Aorta (tissue), 5 donors: ENCODE measurements at regions not wholly inside any gene's neighbourhood (a gene's known extent, or its start where the extent isn't known, plus 50 kb on each side); places are given as distances from the start of the nearest gene placed in this dataset.

Experiments
- ATAC-seq: fragments of 200-7000 bp; cut with Tn5 transposase; one replicate; pipeline ENCODE4 v1.9.1; 2022; ENCODE audit warnings: moderate library complexity; ENCODE audit not compliant: low FRiP score
- DNase-seq, 2 donors: peaks; one replicate each; pipeline ENCODE4 v3.0.0-alpha.2; 2020
- H3K27ac ChIP-seq, 2 donors: one replicate each; pipeline ENCODE4 v1.5.1; 2013; ENCODE audit warnings: low read length in 2 of 2, mild to moderate bottlenecking in 2 of 2, moderate library complexity in 2 of 2, control low read depth in 1 of 2, inconsistent platforms in 1 of 2, low read depth in 1 of 2
- H3K27me3 ChIP-seq, 2 donors: one replicate each; pipeline ENCODE4 v1.6.1; 2013; ENCODE audit warnings: control low read depth in 1 of 2, low read length in 1 of 2, mild to moderate bottlenecking in 1 of 2, moderate library complexity in 1 of 2; ENCODE audit not compliant: insufficient read depth in 2 of 2, control insufficient read depth in 1 of 2
- H3K36me3 ChIP-seq, 2 donors: one replicate each; pipeline ENCODE4 v1.6.1; 2013; ENCODE audit warnings: control low read depth in 1 of 2, low read length in 1 of 2, mild to moderate bottlenecking in 1 of 2; ENCODE audit not compliant: insufficient read depth in 2 of 2, control insufficient read depth in 1 of 2
- H3K4me1 ChIP-seq, 2 donors: one replicate each; pipeline ENCODE4 v1.6.1; 2013; ENCODE audit warnings: low read length in 2 of 2, control low read depth in 1 of 2, mild to moderate bottlenecking in 1 of 2, moderate library complexity in 1 of 2; ENCODE audit not compliant: insufficient read depth in 2 of 2, control insufficient read depth in 1 of 2
- H3K4me3 ChIP-seq, 2 donors: one replicate each; pipeline ENCODE4 v1.5.1; 2013; ENCODE audit warnings: low read length in 2 of 2, control low read depth in 1 of 2, mild to moderate bottlenecking in 1 of 2
- H3K9me3 ChIP-seq: one replicate; pipeline ENCODE4 v1.6.1; 2013; ENCODE audit warnings: mild to moderate bottlenecking, low read length; ENCODE audit not compliant: control insufficient read depth
- WGBS, 2 donors: extraction: QIAGEN DNeasy Blood & Tissue Kit; methylation state at CpG; one replicate each; pipeline ENCODE4 v1.1.7; 2013; 5-methylcytosine and 5-hydroxymethylcytosine counted together
- intact Hi-C, 2 donors: fragments of 100-400 bp; cut with DNase I; formaldehyde crosslinking; loops; one replicate each; pipeline versions ENCODE4 v1.14.2 to v1.15.0; 2022
- donor health status: healthy with polysubstance abuse.
- donor health status: Bipolar disorder and iron deficiency.
- donor health status: DM: no; HTN: no; CAD: no.
- donor health status: DM: no; HTN: no; CAD: no.
- donor health status: DM: yes; HTN: yes; CAD: no.

DNA sequence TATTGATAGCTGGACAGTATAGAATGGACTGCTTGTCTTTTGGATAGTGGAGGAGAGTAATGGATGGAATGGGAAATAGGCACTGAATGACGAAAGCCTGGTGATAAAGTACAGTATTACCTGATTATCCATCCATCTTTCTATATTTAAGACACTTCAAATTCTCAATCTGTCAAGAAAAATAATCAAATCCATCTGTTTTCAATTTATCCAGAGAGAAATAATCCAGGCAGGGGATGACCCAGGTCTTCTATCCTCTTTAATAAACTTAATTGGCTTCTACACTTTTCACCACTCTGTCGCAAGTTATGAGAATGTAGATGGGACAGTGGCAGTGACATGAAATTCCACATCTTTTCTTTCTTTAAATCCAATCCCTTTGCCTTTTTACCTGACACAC is 420.3 kb upstream of the PDZRN3 start:
- H3K27ac ChIP-seq: no peak overlapping the region
- DNase-seq (no peak), ATAC-seq (no peak)
- H3K36me3 ChIP-seq: no peaks in the 10 kb centered on the region
- H3K4me1 ChIP-seq: peaks cover 0 to 3% of the 10 kb centered on the region in 2 donors
- H3K4me3 ChIP-seq: no peak overlapping the region
- H3K27me3 ChIP-seq: no peaks in the 10 kb centered on the region
- 96 to 98% methylated on average over 2 of the region's 2 CpGs for WGBS, 2 donors
- no peaks in the 10 kb centered on the region for H3K9me3 ChIP-seq
- intact Hi-C loops: no loop called here

DNA sequence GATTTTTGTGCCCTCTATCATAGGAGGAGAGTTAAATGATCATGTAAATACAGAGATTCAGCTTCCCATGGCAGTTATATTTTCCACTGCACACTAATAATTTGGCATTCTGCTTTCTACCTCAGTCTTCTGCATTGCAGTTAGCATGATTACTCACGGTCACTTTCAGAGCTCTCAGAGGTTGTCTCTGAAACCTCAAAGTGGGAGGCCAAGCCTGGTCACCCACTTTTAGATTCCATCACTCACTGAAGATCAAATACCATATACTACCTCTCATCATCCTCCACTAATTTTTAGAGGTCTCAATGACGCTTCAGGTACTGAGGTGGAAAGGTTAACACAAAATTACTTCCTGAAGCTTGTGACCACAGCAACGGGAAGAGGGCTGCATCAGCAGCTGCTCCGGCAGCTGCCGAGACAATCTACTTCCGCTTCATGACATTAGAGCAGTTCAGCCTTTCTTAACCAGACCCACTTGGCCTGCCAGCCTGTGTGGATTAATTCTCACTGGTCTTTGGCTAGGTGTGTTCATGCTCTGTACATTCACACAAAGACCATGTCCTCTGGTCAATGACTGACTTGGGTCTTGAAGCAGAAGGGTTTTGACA is 416.4 kb upstream of the PDZRN3 start:
- ATAC-seq (no peak), DNase-seq (no peak)
- no peak overlapping the region for H3K4me3 ChIP-seq
- no peaks in the 10 kb centered on the region for H3K9me3 ChIP-seq
- 56 to 69% methylated on average over 6 of the region's 6 CpGs for WGBS, 2 donors
- no peak overlapping the region for H3K27ac ChIP-seq
- H3K36me3 ChIP-seq: no peaks in the 10 kb centered on the region
- H3K27me3 ChIP-seq: no peaks in the 10 kb centered on the region
- no peaks in the 10 kb centered on the region for H3K4me1 ChIP-seq
- intact Hi-C loops: no loop called here

DNA sequence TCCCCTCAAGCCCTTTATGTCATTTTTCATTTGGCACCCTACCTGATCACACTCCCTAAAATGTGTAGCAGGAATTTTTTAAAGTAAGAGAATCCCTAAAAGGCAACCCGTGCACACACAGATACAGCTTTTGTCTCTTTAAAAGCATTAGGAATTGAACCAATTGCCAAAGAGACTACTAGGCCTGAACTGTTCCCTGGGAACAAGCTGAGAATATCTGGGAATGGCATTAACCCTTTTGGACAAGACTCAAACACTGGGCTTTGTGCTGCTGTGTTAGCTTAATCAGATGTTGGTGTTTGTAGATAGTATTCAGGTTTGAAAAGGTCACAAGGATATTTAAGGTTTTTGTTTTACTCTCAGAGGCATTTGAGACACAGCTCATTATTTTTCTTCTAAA is 414.4 kb upstream of the PDZRN3 start:
- no peaks in the 10 kb centered on the region for H3K4me1 ChIP-seq
- no peak overlapping the region for H3K4me3 ChIP-seq
- H3K27ac ChIP-seq: no peak overlapping the region
- no peaks in the 10 kb centered on the region for H3K27me3 ChIP-seq
- intact Hi-C loops: no loop called here
- no peaks in the 10 kb centered on the region for H3K36me3 ChIP-seq
- WGBS, 2 donors: 51 to 55% methylated on average over 1 of the region's 1 CpG
- no peak for DNase-seq
- H3K9me3 ChIP-seq: no peaks in the 10 kb centered on the region
- no peak for ATAC-seq

DNA sequence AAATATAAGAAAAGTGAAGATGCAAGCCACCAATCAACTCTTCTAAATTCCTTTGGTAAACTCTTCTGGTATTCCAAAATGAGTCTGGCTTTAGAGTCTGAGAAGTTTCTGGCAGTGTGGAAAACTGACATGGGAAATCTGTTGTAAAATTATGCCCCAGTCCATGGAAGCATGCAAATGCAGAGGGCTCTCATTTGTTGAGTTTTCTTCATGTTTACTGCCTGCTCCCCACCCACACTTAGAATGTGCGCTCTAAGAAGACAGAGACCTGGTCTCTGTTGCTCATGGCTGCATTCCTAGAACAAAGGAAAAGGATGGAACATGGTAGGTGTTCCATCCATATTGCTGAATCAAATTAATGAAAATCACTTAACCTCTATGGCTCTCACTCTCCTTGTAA is 411.8 kb upstream of the PDZRN3 start:
- 0 to 8% methylated on average over 1 of the region's 1 CpG for WGBS, 2 donors
- no peak for ATAC-seq

DNA sequence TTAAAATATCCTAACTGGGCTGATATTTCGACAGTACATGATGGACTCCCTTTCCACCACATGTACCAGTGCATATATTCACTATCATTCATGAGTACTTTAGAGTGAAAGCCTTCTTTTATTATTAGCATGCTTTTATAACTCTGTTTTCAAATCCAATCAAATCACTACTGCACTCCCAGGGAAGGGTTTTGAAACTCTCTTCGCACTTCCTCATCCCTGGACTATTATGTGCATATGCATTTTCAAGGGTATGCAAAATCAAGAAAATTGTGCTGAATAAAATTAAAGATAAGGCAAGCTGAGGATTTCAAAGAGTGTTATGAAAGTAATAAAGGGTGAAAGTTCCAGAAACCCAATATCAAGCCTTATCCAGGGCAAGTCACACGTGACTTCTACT is 411.4 kb upstream of the PDZRN3 start:
- WGBS, 2 donors: 77 to 78% methylated on average over 3 of the region's 3 CpGs
- DNase-seq: no peak
- Histone ChIP-seq H3K27ac (no peak overlapping the region), H3K4me1 (no peaks in the 10 kb centered on the region), H3K27me3 (no peaks in the 10 kb centered on the region), H3K36me3 (no peaks in the 10 kb centered on the region), H3K4me3 (no peak overlapping the region), H3K9me3 (no peaks in the 10 kb centered on the region)
- ATAC-seq: no peak
- intact Hi-C loops: no loop called here

More for the DNA sequence above, 411.8 kb upstream of the PDZRN3 start:
- Histone ChIP-seq H3K4me1 (no peaks in the 10 kb centered on the region), H3K4me3 (no peak overlapping the region), H3K27ac (no peak overlapping the region), H3K9me3 (no peaks in the 10 kb centered on the region), H3K36me3 (no peaks in the 10 kb centered on the region), H3K27me3 (no peaks in the 10 kb centered on the region)
- no peak for DNase-seq
- intact Hi-C loops: no loop called here

DNA sequence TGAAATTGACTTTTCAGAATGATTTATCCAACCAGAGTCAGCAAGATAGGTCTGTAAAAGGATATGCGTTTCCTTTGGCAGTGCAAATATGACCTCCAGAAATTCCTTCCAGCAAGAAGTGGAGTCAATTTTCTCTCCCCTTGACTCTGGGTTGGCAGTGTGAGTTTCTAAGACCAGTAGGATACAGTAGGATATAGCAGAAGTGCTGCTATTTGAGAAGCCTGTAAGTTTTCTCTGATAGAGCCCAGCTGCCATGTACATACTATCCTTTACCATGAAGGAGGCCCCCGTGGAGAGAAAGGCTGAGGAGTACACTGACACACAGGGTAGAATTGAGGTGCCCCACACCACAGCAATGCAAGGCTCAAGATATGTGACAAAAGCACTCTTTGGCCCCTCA is 409.1 kb upstream of the PDZRN3 start:
- Histone ChIP-seq H3K27ac (no peak overlapping the region), H3K27me3 (no peaks in the 10 kb centered on the region), H3K4me3 (no peak overlapping the region), H3K36me3 (no peaks in the 10 kb centered on the region), H3K4me1 (no peaks in the 10 kb centered on the region), H3K9me3 (no peaks in the 10 kb centered on the region)
- WGBS, 2 donors: 46 to 58% methylated on average over 2 of the region's 2 CpGs
- no peak for DNase-seq
- intact Hi-C loops: no loop called here
- ATAC-seq: no peak

DNA sequence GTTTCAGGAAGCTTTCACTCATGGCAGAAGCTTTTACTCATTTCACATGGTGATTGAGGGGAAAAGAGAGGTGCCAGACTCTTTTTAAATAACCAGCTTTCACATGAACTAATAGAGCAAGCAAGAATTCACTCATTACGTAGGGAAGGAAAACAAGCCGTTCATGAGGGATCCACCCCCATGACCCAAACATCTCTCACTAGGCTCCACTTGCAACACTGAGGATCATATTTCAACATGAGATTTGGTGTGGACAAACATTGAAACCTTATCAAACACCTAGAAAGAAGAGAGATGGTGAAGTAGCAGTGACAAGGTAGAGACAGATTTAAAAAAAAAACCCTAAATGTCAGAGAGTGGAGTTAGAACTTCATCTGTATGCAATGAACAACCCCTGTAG is 408.6 kb upstream of the PDZRN3 start:
- Histone ChIP-seq H3K4me1 (no peaks in the 10 kb centered on the region), H3K36me3 (no peaks in the 10 kb centered on the region), H3K27ac (no peak overlapping the region), H3K27me3 (no peaks in the 10 kb centered on the region), H3K4me3 (no peak overlapping the region), H3K9me3 (no peaks in the 10 kb centered on the region)
- DNase-seq: no peak
- ATAC-seq: no peak
- WGBS, 2 donors: 32 to 42% methylated on average over 2 of the region's 2 CpGs
- intact Hi-C loops: no loop called here

DNA sequence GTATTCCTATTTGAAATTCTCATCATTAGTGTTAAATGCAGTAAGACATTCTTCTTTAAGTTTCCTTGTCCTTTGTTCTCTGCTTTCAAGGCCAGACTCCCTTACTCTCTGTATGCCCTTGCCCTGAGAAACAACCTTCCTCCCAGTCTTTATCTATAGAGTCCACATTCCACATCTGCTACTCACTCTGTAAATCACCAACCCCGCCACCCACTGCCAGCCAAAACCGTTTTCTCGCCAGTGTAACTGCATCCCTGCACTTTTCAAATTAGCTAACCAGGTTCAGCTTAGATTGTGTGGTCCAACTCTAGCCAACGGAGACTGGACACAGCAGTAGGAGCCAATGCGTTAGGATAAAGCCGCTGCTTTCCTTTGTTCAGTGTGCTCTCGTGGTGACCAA is 402.4 kb upstream of the PDZRN3 start:
- Histone ChIP-seq H3K27me3 (no peaks in the 10 kb centered on the region), H3K4me1 (no peaks in the 10 kb centered on the region), H3K4me3 (no peak overlapping the region), H3K9me3 (no peaks in the 10 kb centered on the region), H3K36me3 (no peaks in the 10 kb centered on the region), H3K27ac (no peak overlapping the region)
- 44 to 58% methylated on average over 7 of the region's 7 CpGs for WGBS, 2 donors
- intact Hi-C loops: no loop called here
- no peak for DNase-seq
- no peak for ATAC-seq

DNA sequence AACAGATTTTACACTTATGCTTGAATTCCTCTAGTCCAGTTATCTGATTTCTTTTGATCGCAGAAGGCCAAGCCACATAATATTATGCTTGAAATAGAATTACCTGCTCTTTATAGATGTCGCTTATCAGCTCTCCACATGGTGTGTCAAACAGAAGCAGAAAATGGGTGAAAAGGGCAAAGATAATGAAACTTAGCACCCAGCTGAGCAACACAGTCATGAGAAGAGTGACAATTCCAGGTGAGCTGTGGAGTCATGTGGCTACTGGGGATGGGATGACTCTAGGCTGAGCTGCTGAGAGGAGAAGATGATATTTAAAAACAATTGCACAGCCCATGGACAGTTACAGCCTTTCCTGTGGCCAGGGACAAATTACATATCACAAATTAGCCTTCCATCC is 398.7 kb upstream of the PDZRN3 start:
- Histone ChIP-seq H3K36me3 (no peaks in the 10 kb centered on the region), H3K4me1 (no peaks in the 10 kb centered on the region), H3K9me3 (peaks cover 2% of the 10 kb centered on the region), H3K4me3 (no peak overlapping the region), H3K27ac (no peak overlapping the region), H3K27me3 (no peaks in the 10 kb centered on the region)
- DNase-seq (no peak), ATAC-seq (no peak)
- intact Hi-C loops: no loop called here
- 90 to 91% methylated on average over 2 of the region's 2 CpGs for WGBS, 2 donors
